ENCODE measurements at regions not wholly inside any gene's neighbourhood (a gene's known extent, or its start where the extent isn't known, plus 50 kb on each side); places are given as distances from the start of the nearest gene placed in this dataset.
"Not testable (repeated sequence)": the region's sequence is repeated elsewhere in the genome, so short reads cannot be mapped to it uniquely, and the experiment has no call there.

DNA sequence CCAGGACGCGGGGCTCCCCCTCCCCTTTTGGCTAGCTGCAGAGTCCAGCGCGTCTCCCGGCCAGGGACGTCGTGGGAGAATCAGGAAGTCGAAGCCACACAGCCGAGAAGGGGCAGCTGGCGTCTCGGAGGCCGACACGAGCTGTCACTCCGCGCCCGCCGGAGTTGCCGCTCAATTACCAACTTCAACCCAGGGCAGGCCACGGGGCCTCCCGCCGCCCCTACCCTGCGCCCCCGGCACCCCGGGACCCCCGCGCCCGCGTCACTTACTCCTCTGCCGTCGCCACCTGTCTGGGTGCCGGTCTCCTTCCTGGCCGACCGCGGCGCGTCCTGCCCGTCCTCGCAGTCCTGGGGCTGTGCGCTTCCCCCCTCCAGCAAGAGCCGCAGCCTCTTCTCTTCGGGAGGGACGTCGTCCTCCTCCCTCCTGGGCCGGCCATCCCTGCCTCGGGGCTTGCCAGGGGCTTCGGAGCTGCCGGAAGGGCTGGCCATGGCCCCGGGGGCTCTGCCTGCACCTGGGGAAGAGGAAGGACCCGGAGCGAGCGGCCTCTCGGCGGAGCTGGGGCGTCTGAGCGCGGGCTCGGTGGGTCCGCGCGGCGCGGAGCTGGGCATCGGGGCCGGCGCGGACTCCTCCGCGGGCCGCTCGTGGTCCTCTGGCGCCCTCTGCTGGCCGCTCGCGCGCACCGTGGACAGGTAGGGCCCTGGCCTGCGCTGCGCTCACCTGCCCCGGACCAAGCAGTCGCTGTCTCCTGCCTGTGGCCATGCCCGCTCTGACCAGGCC lies 65.6 kb upstream of the CLEC6A start:
- peak; percentile 59 for DNase-seq (ENCODE audit: low read depth)

- DNase-seq (ENCODE audit: low read depth), result peak; percentile 71
Observed at GRCh38 chr12:8396225-8397071, 59.3 kb upstream of the CLEC6A start.

- DNase-seq (ENCODE audit: low read depth), result not testable (repeated sequence)
Observed at GRCh38 chr12:8397378-8397777, 58.4 kb upstream of the CLEC6A start.

GRCh38 chr12:8399496-8400034 lies 56.2 kb upstream of the CLEC6A start:
- peak; percentile 41 for DNase-seq (ENCODE audit: low read depth)

DNA sequence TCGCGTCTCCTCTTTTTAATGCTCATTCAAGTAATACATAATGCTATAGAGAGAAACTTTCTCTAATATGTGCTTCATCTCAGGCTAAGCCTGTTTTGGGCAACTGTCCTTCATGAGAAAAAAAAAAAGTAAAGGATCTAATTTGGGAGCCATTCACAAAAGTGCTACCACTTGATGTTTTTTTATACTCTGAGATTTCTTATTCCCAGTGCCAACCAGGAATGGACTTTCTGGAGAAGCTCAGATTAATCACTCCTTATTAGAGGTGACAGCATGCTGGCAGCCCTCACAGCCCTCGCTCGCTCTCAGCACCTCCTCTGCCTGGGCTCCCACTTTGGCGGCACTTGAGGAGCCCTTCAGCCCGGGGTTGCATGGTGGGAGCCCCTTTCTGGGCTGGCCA lies 51.9 kb upstream of the CLEC6A start:
- DNase-seq (ENCODE audit: low read depth), result not testable (repeated sequence)

- not testable (repeated sequence) for DNase-seq (ENCODE audit: low read depth)
Observed at GRCh38 chr12:8404341-8404740, 51.4 kb upstream of the CLEC6A start.

All from Daoy (cell line).